T-helper 2 cell (primary cell): ENCODE measurements at regions not wholly inside any gene's neighbourhood (a gene's known extent, or its start where the extent isn't known, plus 50 kb on each side); places are given as distances from the start of the nearest gene placed in this dataset.

Source experiments
- DNase-seq, 5 experiments: peaks; one replicate each; pipeline versions ENCODE4 v3.0.0 to v3.0.0-alpha.2; 2012 to 2022

DNA sequence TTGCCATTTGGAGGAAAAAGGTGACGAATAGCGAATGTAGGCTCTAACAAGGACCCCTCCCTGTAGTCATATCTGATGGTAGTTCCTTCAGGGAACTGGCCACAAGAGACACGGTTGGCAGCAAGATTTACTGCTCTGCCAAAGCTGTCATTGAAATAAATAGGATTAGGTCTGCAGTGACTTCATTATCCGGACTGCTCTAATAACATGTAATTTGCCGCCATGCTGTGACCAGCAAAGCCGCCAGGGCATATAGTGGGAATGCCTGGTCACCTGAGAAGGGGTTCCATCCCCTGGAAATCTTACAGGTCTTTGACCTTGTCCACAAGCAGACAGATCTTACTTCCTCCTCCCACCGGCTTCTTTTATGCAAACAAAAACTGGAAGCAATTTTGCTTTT, 59.4 kb upstream of the LAPTM4A start:
- DNase-seq, result no peak

DNA sequence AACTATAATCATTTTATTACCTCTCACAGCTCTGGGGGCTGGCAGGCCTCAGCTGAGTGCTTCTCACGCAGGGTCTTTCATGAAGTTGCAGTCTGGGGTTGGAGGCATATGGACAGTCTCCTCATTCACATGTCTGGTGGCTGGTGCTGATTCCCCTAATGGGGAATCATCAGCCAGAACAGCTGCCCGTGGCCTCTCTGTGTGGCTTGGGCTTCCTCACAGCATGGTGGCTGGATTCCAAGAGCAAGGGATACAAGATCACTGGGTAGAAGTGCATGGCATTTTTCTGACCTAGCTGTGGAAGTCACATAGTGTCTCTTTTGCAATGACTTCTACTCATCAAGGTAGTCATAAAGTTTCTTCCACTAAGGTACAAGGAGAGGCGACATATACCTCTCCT, 59.0 kb upstream of the LAPTM4A start:
- no peak for DNase-seq

DNA sequence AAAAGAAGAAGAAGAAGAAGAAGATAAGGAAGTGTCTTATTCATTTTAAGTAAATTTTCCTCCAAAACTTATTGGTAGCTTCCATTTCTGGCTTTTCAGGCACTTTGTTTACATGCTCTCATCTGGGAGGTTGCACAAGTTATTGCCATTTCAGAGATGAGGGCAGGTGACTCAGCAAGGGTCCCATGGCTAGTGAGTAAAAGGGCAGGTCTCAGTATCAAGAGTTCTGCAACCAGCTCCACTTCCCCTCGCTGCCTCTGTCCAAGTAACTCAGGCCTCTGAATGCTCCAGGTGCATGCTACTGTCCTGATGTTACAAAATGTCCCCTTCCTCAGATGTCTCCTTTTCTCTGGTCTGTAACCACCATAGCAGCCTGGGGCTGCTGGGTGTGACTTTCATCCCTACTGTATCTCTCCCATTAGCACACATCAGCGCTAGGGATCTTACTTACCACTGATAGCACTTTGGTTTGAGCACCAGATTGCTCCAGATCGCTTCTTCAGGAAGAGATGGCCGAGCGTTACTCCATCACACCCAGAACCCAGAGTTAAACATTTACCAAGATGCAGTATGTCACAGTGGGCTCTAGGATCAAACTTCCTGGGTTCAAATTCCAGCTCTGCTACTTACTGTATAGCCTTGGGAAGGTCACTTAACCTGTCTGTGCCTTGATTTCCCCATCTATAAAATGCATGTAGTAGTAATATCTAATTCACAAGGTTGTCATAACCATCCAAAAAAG, 57.4 kb upstream of the LAPTM4A start:
- DNase-seq, result no peak

DNA sequence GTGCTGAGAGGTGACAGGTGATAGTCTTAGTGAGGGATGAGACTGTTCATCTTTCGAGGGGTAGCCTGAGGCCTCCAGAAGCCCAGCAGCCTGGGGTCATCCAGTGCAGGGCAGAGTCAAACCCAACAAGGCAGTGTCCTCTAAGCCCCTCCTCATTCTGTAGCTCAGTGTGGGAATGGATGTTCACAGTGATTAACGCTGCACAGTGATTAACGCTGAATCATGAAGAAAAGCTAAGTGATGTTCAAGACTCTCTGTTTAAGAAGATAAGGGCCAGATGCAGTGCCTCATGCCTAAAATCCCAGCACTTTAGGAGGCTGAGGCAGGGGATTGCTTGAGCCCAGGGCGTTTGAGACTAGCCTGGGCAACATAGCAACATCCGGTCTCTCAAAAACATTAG, 56.3 kb upstream of the LAPTM4A start:
- DNase-seq, result no peak

DNA sequence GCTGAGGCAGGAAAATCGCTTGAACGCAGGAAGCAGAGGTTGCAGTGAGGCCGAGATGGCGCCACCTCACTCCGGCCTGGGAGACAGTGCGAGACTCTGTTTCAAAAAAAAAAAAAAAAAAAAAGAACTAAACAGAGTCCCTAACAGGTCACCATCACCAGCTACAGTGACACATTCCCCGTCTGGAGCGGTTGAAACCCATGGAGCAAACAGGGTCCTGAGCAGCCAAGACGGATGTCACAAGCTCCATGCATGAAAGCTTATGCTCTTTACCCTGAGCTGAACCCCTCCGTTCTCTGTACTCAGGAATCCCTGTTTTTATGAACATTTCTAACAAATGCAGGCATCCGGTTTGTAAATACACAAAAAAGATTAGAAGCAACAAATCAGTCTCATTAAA, 55.9 kb upstream of the LAPTM4A start:
- DNase-seq, result no peak

DNA sequence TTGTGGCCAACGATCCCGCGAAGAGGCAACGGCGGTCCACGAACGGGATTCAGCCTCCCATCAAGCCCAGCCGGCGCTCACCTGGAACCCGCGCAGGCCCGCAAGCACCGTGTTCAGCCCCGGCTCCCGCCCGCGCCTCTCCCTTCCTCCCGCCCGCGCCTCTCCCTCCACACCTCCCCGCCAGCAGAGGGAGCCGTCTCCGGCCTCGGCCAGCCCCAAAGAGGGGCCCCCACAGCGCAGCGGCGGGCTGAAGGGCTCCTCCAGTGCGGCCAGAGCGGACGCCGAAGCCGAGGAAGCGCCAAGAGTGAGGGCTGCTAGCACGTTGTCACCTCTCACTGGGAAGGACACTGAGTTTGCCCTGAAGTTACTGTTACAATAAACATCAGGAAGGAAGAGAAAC, 55.3 kb upstream of the LAPTM4A start:
- peak in 1 of 5 experiments; percentile 48 for DNase-seq

DNA sequence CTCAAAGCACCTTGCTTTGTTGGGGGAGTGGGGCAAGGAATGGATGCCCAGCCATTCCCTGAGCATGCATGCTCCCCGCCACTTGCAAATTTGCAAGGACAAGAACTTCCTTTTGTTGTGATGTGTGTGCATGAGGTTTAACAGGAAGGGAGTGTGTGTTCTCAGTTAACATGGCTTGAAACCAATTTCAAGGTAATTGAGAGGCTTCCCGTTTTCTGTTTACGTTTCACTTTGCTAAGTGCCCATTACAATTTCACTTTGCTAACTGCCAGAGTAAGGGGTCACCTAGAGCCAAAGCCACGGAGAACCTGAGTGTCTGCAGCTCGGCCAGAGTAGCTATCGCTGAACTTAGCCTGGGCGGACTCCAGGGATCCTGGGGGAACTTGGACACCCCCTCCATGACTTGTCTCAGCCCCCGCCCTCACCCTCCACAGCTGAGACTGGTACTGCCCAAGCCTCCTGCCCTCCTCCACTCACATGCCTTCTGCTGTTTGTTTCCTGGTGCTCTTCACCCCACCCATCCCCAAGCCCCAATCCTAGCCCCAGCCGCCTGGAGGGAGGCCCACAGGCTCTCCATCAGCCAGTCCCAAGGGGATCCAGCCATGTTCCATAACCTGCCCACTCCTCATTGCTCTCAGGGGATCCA, 53.6 kb upstream of the LAPTM4A start:
- DNase-seq, result no peak

DNA sequence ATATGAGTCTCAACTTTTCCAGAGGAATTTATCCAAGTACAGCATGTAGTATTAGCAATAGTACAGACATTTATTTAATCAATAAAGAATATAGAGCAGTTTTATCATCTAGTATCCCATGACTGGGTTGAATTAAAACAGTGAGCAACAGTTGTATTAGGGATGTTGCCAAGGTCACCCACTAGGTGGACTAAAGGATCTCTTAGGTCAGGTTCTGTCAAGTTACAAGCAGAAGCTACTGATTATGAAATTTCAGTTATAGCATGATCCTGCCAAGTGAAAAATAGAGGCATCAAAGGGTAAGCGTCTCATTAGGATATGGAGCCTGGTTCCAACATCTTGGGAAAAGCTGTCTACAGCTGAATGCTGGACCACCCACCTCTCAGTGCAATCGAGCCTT, 52.1 kb upstream of the LAPTM4A start:
- no peak for DNase-seq
